WERI-Rb-1 (cell line): ENCODE measurements at regions not wholly inside any gene's neighbourhood (a gene's known extent, or its start where the extent isn't known, plus 50 kb on each side); places are given as distances from the start of the nearest gene placed in this dataset.

Experiments
- DNase-seq: peaks from one replicate; pipeline ENCODE4 v3.0.0-alpha.2; 2020
- H3K27ac ChIP-seq: fragments of 250-450 bp; sonication (Bioruptor Pico); 2 replicates; pipeline ENCODE4 v1.5.1; 2020; ENCODE audit warnings: mild to moderate bottlenecking, moderate library complexity
- H3K27me3 ChIP-seq: fragments of 250-450 bp; sonication (Bioruptor Pico); 2 replicates; pipeline ENCODE4 v1.5.1; 2021; ENCODE audit warnings: mild to moderate bottlenecking, low read depth, moderate library complexity; ENCODE audit not compliant: insufficient read depth, severe bottlenecking
- H3K36me3 ChIP-seq: fragments of 250-450 bp; sonication (Bioruptor Pico); 2 replicates; pipeline ENCODE4 v1.5.1; 2020; ENCODE audit warnings: mild to moderate bottlenecking, moderate library complexity
- H3K4me3 ChIP-seq: 2 replicates; pipeline ENCODE4 v1.5.1; 2011; ENCODE audit warnings: low read depth, mild to moderate bottlenecking, control low read depth, low read length
- H3K9me3 ChIP-seq: fragments of 250-450 bp; sonication (Bioruptor Pico); 2 replicates; pipeline ENCODE4 v1.5.1; 2021; ENCODE audit warnings: mild to moderate bottlenecking, moderate library complexity; ENCODE audit not compliant: severe bottlenecking
- CTCF ChIP-seq: IDR thresholded peaks from 2 replicates; pipeline ENCODE4 v1.5.1; 2011; ENCODE audit warnings: low read depth, mild to moderate bottlenecking, control low read depth, inconsistent platforms, low read length

GRCh38 chr7:36100226-36100625, 52.8 kb upstream of the EEPD1 start:
- DNase-seq = no peak
- TF ChIP-seq CTCF = no peak
- H3K27ac ChIP-seq = no peak overlapping the region
- H3K9me3 ChIP-seq = no peaks in the 10 kb centered on the region
- H3K27me3 ChIP-seq = no peaks in the 10 kb centered on the region
- H3K4me3 ChIP-seq = no peak overlapping the region
- H3K36me3 ChIP-seq = no peaks in the 10 kb centered on the region

GRCh38 chr7:36100634-36101033, 52.4 kb upstream of the EEPD1 start:
- no peak overlapping the region for H3K4me3 ChIP-seq
- no peak for DNase-seq
- no peaks in the 10 kb centered on the region for H3K36me3 ChIP-seq
- no peaks in the 10 kb centered on the region for H3K9me3 ChIP-seq
- H3K27me3 ChIP-seq = no peaks in the 10 kb centered on the region
- no peak for TF ChIP-seq CTCF
- H3K27ac ChIP-seq = no peak overlapping the region
